Hepatocyte (in vitro differentiated cells): ENCODE measurements at regions not wholly inside any gene's neighbourhood (a gene's known extent, or its start where the extent isn't known, plus 50 kb on each side); places are given as distances from the start of the nearest gene placed in this dataset.

Experiments used
- EZH2 ChIP-seq: fragments of 200-600 bp; sonication (generic); IDR thresholded peaks from 2 replicates; pipeline ENCODE4 v1.6.1; 2016; ENCODE audit warnings: antibody characterized with exemption, mild to moderate bottlenecking, borderline replicate concordance
- EZH2phosphoT487 ChIP-seq: fragments of 200-600 bp; sonication (generic); IDR thresholded peaks from one replicate; pipeline ENCODE4 v1.6.1; 2018; ENCODE audit warnings: antibody characterized with exemption, mild to moderate bottlenecking, low read depth, moderate library complexity; ENCODE audit not compliant: unreplicated experiment, severe bottlenecking
- TF ChIP-seq, protein P1 (sequence below): fragments of 200-600 bp; sonication (generic); IDR thresholded peaks from 2 replicates; pipeline ENCODE4 v1.5.1; 2016; ENCODE audit warnings: antibody characterized with exemption, mild to moderate bottlenecking; ENCODE audit not compliant: poor library complexity

DNA sequence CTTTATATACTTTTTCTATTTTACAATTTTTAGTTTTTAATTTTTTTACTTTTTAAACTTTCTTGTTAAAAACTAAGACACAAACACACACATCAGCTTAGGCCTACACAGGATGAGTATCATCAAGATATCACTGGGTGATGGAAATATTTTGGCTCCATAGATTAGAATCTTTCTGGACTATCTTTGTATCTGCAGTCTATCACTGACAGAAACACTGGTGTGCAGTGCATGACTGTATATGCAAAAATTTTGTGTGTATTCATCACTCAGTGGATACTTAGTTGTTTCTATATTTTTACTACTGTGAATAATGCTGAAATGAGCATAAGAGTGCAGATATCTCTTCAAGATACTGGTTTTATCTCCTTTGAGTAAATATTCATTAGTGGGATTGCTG is 68.0 kb upstream of the GPC6 start:
- TF ChIP-seq EZH2 (no peak), EZH2phosphoT487 (no peak)
- TF ChIP-seq, protein P1, sequence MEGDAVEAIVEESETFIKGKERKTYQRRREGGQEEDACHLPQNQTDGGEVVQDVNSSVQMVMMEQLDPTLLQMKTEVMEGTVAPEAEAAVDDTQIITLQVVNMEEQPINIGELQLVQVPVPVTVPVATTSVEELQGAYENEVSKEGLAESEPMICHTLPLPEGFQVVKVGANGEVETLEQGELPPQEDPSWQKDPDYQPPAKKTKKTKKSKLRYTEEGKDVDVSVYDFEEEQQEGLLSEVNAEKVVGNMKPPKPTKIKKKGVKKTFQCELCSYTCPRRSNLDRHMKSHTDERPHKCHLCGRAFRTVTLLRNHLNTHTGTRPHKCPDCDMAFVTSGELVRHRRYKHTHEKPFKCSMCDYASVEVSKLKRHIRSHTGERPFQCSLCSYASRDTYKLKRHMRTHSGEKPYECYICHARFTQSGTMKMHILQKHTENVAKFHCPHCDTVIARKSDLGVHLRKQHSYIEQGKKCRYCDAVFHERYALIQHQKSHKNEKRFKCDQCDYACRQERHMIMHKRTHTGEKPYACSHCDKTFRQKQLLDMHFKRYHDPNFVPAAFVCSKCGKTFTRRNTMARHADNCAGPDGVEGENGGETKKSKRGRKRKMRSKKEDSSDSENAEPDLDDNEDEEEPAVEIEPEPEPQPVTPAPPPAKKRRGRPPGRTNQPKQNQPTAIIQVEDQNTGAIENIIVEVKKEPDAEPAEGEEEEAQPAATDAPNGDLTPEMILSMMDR = no peak
